Psoas muscle (tissue), 7 donors: ENCODE measurements at regions not wholly inside any gene's neighbourhood (a gene's known extent, or its start where the extent isn't known, plus 50 kb on each side); places are given as distances from the start of the nearest gene placed in this dataset.

Experiments used
- ATAC-seq, 4 donors: fragments of 200-7000 bp; cut with Tn5 transposase; one replicate each; pipeline ENCODE4 v1.9.1; 2020; ENCODE audit warnings: moderate library complexity in 3 of 4, mild to moderate bottlenecking in 2 of 4
- DNase-seq, 2 donors: peaks; one replicate each; pipeline ENCODE4 v3.0.0-alpha.2; 2020
- H3K27ac ChIP-seq: fragments of 200-600 bp; one replicate; pipeline ENCODE4 v1.8.0; 2022
- H3K27me3 ChIP-seq, 3 donors: fragments of 200-600 bp in 1 of 3; one replicate each; pipeline versions ENCODE4 v1.6.1 to v1.8.0; 2013 to 2022; ENCODE audit warnings: low read length in 2 of 3, mild to moderate bottlenecking in 2 of 3, moderate library complexity in 1 of 3; ENCODE audit not compliant: insufficient read depth in 3 of 3
- H3K36me3 ChIP-seq, 2 donors: fragments of 200-600 bp in 1 of 2; one replicate each; pipeline versions ENCODE4 v1.6.1 to v1.8.0; 2013 to 2022; ENCODE audit warnings: low read depth in 1 of 2, mild to moderate bottlenecking in 1 of 2, moderate library complexity in 1 of 2; ENCODE audit not compliant: insufficient read depth in 1 of 2
- H3K4me1 ChIP-seq: fragments of 200-600 bp; one replicate; pipeline ENCODE4 v1.8.0; 2022
- H3K4me3 ChIP-seq: fragments of 200-600 bp; one replicate; pipeline ENCODE4 v1.8.0; 2022; ENCODE audit warnings: mild to moderate bottlenecking
- H3K9me3 ChIP-seq: fragments of 200-600 bp; one replicate; pipeline ENCODE4 v1.8.0; 2022
- whole genome bisulfite sequencing, 3 donors: extraction: QIAGEN DNeasy Blood & Tissue Kit; methylation state at CpG; one replicate each; pipeline versions ENCODE4 v1.1.6 to v1.1.7; 2013; 5-methylcytosine and 5-hydroxymethylcytosine counted together
- intact Hi-C, 2 donors: fragments of 100-400 bp; cut with DNase I; formaldehyde crosslinking; loops; one replicate each; pipeline versions ENCODE4 v1.11.0 to v1.14.2; 2022
- TF ChIP-seq, protein P1 (sequence below): fragments of 200-600 bp; IDR thresholded peaks from one replicate; pipeline ENCODE4 v1.8.0; 2022; ENCODE audit warnings: antibody characterized with exemption
- donor health status: healthy with polysubstance abuse.
- donor health status: DM: no; HTN: no; CAD: no; lungs with moderate emphysema.
- donor health status: Bipolar disorder and iron deficiency.
- donor health status: healthy.
- donor health status: DM: yes; HTN: yes; CAD: no.
- donor health status: DM: no; HTN: no; CAD: no.
- donor health status: DM: yes; HTN: yes; CAD: no.

DNA sequence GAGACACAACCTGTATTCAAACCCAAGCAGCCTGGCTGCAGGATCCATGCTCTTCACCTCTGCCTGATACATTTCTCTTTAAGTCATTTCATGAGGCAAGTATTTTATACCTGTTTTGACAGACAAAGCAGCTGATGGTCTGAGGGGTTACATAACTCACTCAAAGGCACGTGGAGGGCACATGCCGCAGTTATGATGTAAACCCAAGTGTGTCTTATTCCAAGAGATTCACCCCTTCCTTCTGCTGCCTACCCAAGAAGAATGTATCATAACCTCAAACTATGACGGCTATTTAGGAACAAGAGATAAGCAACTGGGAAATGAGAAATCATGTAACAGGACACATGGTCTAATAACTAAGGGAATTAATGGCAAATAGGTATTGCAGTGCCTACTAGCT lies 329.8 kb upstream of the TMPO start:
- Histone ChIP-seq H3K36me3 (no peaks in the 10 kb centered on the region), H3K4me3 (no peak overlapping the region), H3K27ac (no peak overlapping the region), H3K9me3 (no peaks in the 10 kb centered on the region), H3K4me1 (no peaks in the 10 kb centered on the region), H3K27me3 (no peaks in the 10 kb centered on the region)
- TF ChIP-seq, protein P1, sequence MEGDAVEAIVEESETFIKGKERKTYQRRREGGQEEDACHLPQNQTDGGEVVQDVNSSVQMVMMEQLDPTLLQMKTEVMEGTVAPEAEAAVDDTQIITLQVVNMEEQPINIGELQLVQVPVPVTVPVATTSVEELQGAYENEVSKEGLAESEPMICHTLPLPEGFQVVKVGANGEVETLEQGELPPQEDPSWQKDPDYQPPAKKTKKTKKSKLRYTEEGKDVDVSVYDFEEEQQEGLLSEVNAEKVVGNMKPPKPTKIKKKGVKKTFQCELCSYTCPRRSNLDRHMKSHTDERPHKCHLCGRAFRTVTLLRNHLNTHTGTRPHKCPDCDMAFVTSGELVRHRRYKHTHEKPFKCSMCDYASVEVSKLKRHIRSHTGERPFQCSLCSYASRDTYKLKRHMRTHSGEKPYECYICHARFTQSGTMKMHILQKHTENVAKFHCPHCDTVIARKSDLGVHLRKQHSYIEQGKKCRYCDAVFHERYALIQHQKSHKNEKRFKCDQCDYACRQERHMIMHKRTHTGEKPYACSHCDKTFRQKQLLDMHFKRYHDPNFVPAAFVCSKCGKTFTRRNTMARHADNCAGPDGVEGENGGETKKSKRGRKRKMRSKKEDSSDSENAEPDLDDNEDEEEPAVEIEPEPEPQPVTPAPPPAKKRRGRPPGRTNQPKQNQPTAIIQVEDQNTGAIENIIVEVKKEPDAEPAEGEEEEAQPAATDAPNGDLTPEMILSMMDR: no peak
- 48 to 69% (median 63%) methylated on average over 3 of the region's 3 CpGs for WGBS, 3 donors
- DNase-seq: no peak
- no peak for ATAC-seq
- intact Hi-C loops: no loop called here

DNA sequence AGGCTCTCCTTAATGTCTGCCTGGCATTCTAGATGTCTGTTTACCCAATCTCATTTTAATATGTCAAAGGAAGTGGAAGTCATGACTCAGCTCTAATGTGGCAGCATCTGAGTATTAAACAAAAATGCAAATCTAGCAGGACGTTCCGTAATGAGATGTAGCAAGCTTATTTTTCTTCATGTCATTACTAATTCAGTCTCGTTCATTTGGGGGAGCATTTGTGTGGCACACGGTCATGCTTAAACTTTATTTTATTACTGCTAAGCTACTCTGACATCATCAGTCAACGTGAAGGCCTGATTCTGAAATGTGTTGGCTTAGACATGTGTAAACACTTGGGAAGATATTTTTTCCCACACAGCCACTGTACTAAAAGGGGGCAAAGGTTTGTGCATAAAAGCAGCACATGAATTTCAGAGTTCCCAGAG lies 326.7 kb upstream of the TMPO start:
- no peaks in the 10 kb centered on the region for H3K9me3 ChIP-seq
- intact Hi-C loops: no loop called here
- H3K27me3 ChIP-seq: no peaks in the 10 kb centered on the region
- H3K4me3 ChIP-seq: no peak overlapping the region
- H3K36me3 ChIP-seq: no peaks in the 10 kb centered on the region
- ATAC-seq (no peak), DNase-seq (no peak)
- H3K27ac ChIP-seq: no peak overlapping the region
- TF ChIP-seq, protein P1: no peak
- H3K4me1 ChIP-seq: no peaks in the 10 kb centered on the region
- WGBS, 3 donors: 28 to 47% (median 29%) methylated on average over 5 of the region's 5 CpGs

DNA sequence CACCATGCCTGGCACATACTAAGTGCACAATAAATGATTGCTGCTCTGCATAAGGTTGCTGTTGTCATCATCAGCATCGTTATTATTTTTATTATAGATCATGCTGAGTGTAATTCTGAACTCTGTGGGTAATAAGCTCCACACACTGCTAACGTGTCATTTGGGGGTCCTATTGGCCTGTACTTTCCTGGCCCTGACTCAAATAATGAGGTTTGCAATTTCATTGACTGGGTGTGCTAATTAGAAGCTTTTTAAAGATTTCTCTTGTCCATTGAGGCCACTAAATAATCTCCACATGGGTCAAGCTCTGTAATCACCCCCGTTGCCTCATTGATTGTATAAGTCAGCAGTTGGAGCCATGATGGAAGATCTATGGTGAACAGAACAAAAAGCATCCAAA lies 320.8 kb upstream of the TMPO start:
- Histone ChIP-seq H3K9me3 (no peaks in the 10 kb centered on the region), H3K4me3 (no peak overlapping the region), H3K36me3 (no peaks in the 10 kb centered on the region), H3K27me3 (no peaks in the 10 kb centered on the region), H3K27ac (no peak overlapping the region), H3K4me1 (no peaks in the 10 kb centered on the region)
- intact Hi-C loops: no loop called here
- ATAC-seq (no peak), DNase-seq (no peak)
- 74 to 84% (median 83%) methylated on average over 3 of the region's 3 CpGs for WGBS, 3 donors
- TF ChIP-seq, protein P1: no peak

DNA sequence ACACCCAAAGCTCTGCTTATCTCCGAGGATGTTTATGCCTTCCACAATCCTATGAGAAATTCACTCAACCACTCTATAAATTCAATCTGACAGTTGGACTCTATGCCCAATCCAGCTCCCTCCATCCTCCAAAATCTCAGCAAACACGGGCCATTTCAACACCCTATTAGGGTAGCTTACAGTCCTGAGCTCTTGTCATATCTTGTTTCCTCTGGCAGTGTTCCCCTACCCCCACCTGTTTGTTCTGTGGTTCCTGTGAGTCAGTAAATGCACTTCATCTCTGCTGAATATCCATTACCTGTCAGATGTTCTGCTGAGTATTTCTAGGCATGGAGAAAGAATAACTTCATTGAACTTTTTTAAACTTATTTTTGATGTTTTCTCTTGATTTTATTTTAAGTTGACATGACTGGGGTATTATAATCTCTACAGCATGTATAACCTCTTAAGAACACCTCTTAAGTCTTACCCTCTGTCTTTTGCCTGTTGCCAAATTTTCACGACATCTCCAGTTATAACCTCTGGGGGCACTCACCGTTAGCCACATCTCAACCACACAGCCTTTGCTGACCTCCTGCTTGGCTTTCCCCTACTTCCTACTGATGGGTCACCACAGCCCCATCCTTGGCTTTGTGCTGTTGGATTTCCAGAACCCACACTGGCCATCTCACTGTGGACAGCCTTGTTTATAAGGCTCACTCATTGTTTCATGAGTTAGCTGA lies 317.0 kb upstream of the TMPO start:
- Histone ChIP-seq H3K27ac (no peak overlapping the region), H3K9me3 (no peaks in the 10 kb centered on the region), H3K4me1 (no peaks in the 10 kb centered on the region), H3K27me3 (no peaks in the 10 kb centered on the region), H3K4me3 (no peak overlapping the region), H3K36me3 (no peaks in the 10 kb centered on the region)
- TF ChIP-seq, protein P1: no peak
- 45 to 51% (median 48%) methylated on average over 4 of the region's 4 CpGs for WGBS, 3 donors
- ATAC-seq (no peak), DNase-seq (no peak)
- intact Hi-C loops: no loop called here

DNA sequence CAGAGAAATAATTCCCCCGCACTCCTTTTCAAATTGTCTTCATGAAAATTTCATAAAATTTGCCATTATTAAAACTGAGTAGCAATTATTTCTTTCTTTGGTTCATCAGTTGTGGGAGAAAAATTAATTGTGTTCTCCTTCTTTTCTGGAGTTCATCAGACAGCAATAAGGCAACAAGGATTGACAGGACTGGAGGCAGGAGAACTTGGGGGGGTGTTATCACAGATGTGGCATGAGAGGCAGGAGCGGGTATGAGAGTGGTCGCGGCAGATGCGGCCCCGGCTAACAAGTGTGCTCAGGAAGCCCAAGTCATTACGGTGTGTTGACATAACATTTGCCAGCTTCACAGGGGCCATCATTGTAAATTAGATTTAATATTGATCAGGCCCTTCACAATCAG lies 306.6 kb upstream of the TMPO start:
- Histone ChIP-seq H3K36me3 (no peaks in the 10 kb centered on the region), H3K9me3 (no peaks in the 10 kb centered on the region), H3K4me3 (no peak overlapping the region), H3K27ac (no peak overlapping the region), H3K27me3 (no peaks in the 10 kb centered on the region), H3K4me1 (no peaks in the 10 kb centered on the region)
- ATAC-seq (no peak), DNase-seq (no peak)
- TF ChIP-seq, protein P1: no peak
- intact Hi-C loops: no loop called here
- 73 to 83% (median 81%) methylated on average over 7 of the region's 7 CpGs for WGBS, 3 donors
